HG03097 (cell line): ENCODE measurements at regions not wholly inside any gene's neighbourhood (a gene's known extent, or its start where the extent isn't known, plus 50 kb on each side); places are given as distances from the start of the nearest gene placed in this dataset.

Source experiments
- ATAC-seq: cut with Tn5 transposase; IDR thresholded peaks from one replicate; pipeline ENCODE4 v1.9.1; 2021; ENCODE audit not compliant: unreplicated experiment, low FRiP score

GRCh38 chr5:57863661-57864060 lies 381.1 kb upstream of the ACTBL2 start:
- ATAC-seq = no peak

- ATAC-seq = no peak
Measured at GRCh38 chr5:57862942-57863341, 380.3 kb upstream of the ACTBL2 start.

- ATAC-seq = no peak
Measured at GRCh38 chr5:57862471-57862911, 379.9 kb upstream of the ACTBL2 start.

- no peak for ATAC-seq
Measured at GRCh38 chr5:57859626-57860025, 377.0 kb upstream of the ACTBL2 start.

GRCh38 chr5:57858905-57859304 lies 376.3 kb upstream of the ACTBL2 start:
- no peak for ATAC-seq

GRCh38 chr5:57857696-57858095 lies 375.1 kb upstream of the ACTBL2 start:
- no peak for ATAC-seq

- no peak for ATAC-seq
Measured at GRCh38 chr5:57855831-57856230, 373.2 kb upstream of the ACTBL2 start.

- no peak for ATAC-seq
Measured at GRCh38 chr5:57853929-57854697, 371.5 kb upstream of the ACTBL2 start.

GRCh38 chr5:57850109-57850508 lies 367.5 kb upstream of the ACTBL2 start:
- ATAC-seq = no peak

GRCh38 chr5:57845025-57845424 lies 362.4 kb upstream of the ACTBL2 start:
- no peak for ATAC-seq

- no peak for ATAC-seq
Measured at GRCh38 chr5:57844410-57844809, 361.8 kb upstream of the ACTBL2 start.

GRCh38 chr5:57843059-57843367 lies 360.4 kb upstream of the ACTBL2 start:
- ATAC-seq = no peak

GRCh38 chr5:57842364-57843058 lies 359.9 kb upstream of the ACTBL2 start:
- no peak for ATAC-seq

- no peak for ATAC-seq
Measured at GRCh38 chr5:57841676-57842363, 359.2 kb upstream of the ACTBL2 start.

- ATAC-seq = no peak
Measured at GRCh38 chr5:57839437-57840079, 356.9 kb upstream of the ACTBL2 start.

GRCh38 chr5:57839025-57839424 lies 356.4 kb upstream of the ACTBL2 start:
- no peak for ATAC-seq

GRCh38 chr5:57836921-57837320 lies 354.3 kb upstream of the ACTBL2 start:
- ATAC-seq = no peak

GRCh38 chr5:57836331-57836730 lies 353.7 kb upstream of the ACTBL2 start:
- no peak for ATAC-seq

GRCh38 chr5:57834829-57835608 lies 352.4 kb upstream of the ACTBL2 start:
- no peak for ATAC-seq

GRCh38 chr5:57833489-57833888 lies 350.9 kb upstream of the ACTBL2 start:
- ATAC-seq = no peak
